ENCODE measurements at regions not wholly inside any gene's neighbourhood (a gene's known extent, or its start where the extent isn't known, plus 50 kb on each side); places are given as distances from the start of the nearest gene placed in this dataset.

GRCh38 chr4:116444117-116444516, 641.3 kb downstream of the TRAM1L1 start (continued):
- TF ChIP-seq ZNF462 (CRISPR knock-in tag; IDR thresholded peaks at IDR 0.05) (no peak), CREB1 (CRISPR knock-in tag; IDR thresholded peaks at IDR 0.05; ENCODE audit: low read depth) (no peak)

- H3K27me3 Mint-ChIP-seq (ENCODE audit: insufficient read depth, low read depth, poor library complexity): no peaks in the 10 kb centered on the region
- H3K9me3 Mint-ChIP-seq: peaks cover 5% of the 10 kb centered on the region; the same call in 2 of the 3 replicates
- ATAC-seq: no peak
- TF ChIP-seq POLR2AphosphoS5 (IDR thresholded peaks at IDR 0.05; ENCODE audit: low read depth) (no peak), REST (IDR thresholded peaks at IDR 0.05; ENCODE audit: unreplicated experiment) (no peak), JUNB (IDR thresholded peaks at IDR 0.05; ENCODE audit: unreplicated experiment) (no peak), EZH2phosphoT487 (IDR thresholded peaks at IDR 0.05; ENCODE audit: unreplicated experiment) (no peak), ZNF114 (CRISPR knock-in tag; IDR thresholded peaks at IDR 0.05) (no peak), ZNF331 (CRISPR knock-in tag; IDR thresholded peaks at IDR 0.05; ENCODE audit: low read depth) (no peak), EZH2 (IDR thresholded peaks at IDR 0.05; ENCODE audit: low read depth, unreplicated experiment) (no peak), CREB1 (CRISPR knock-in tag; IDR thresholded peaks at IDR 0.05; ENCODE audit: low read depth) (no peak)
These were observed 646.2 kb downstream of the TRAM1L1 start for GRCh38 chr4:116438981-116439729.

More at GRCh38 chr4:116438981-116439729, 646.2 kb downstream of the TRAM1L1 start:
- no peaks in the 10 kb centered on the region for H3K36me3 ChIP-seq (ENCODE audit: insufficient read depth)
- H3K4me3 Mint-ChIP-seq: no peak overlapping the region
- H4K20me1 ChIP-seq (replicated peaks; ENCODE audit: insufficient read depth): no peaks in the 10 kb centered on the region
- H3K4me2 ChIP-seq: no peak overlapping the region
- H3K4me1 ChIP-seq (ENCODE audit: insufficient read depth): no peaks in the 10 kb centered on the region
- H3F3A ChIP-seq (replicated peaks; ENCODE audit: low read depth): no peaks in the 10 kb centered on the region
- H3K4me3 ChIP-seq: no peak overlapping the region
- H3K4me1 Mint-ChIP-seq: no peaks in the 10 kb centered on the region
- H3K9me2 ChIP-seq (ENCODE audit: insufficient read depth): no peaks in the 10 kb centered on the region
- no peak overlapping the region for H3K27ac ChIP-seq (ENCODE audit: low read depth)
- H3K79me2 ChIP-seq (replicated peaks; ENCODE audit: insufficient read depth): no peaks in the 10 kb centered on the region
- DNase-seq (ENCODE audit: low spot score): no peak
- no peak overlapping the region for H3K27ac Mint-ChIP-seq
- H2AFZ ChIP-seq: no peak overlapping the region
- no peaks in the 10 kb centered on the region for H3K27me3 ChIP-seq (ENCODE audit: insufficient read depth)
- no peaks in the 10 kb centered on the region for H3K36me3 Mint-ChIP-seq (ENCODE audit: low read depth)

All from GM23338 (cell line).